DMS 273 (cell line): ENCODE measurements at regions not wholly inside any gene's neighbourhood (a gene's known extent, or its start where the extent isn't known, plus 50 kb on each side); places are given as distances from the start of the nearest gene placed in this dataset.
"Not testable (repeated sequence)": the region's sequence is repeated elsewhere in the genome, so short reads cannot be mapped to it uniquely, and the experiment has no call there.

Experiments used
- DNase-seq: peaks from one replicate; lab custom pipeline; 2025; ENCODE audit not compliant: unreplicated experiment; lab: John Stamatoyannopoulos, UW

GRCh38 chr7:96921771-96922170 is 83.6 kb upstream of the DLX6 start:
- DNase-seq, result no peak

- DNase-seq, result not testable (repeated sequence)
Measured at GRCh38 chr7:96923345-96923744, 82.0 kb upstream of the DLX6 start.

GRCh38 chr7:96927131-96927530 is 78.2 kb upstream of the DLX6 start:
- DNase-seq, result no peak

GRCh38 chr7:96928965-96929364 is 76.4 kb upstream of the DLX6 start:
- DNase-seq, result no peak

GRCh38 chr7:96931891-96932290 is 73.5 kb upstream of the DLX6 start:
- no peak for DNase-seq

DNA sequence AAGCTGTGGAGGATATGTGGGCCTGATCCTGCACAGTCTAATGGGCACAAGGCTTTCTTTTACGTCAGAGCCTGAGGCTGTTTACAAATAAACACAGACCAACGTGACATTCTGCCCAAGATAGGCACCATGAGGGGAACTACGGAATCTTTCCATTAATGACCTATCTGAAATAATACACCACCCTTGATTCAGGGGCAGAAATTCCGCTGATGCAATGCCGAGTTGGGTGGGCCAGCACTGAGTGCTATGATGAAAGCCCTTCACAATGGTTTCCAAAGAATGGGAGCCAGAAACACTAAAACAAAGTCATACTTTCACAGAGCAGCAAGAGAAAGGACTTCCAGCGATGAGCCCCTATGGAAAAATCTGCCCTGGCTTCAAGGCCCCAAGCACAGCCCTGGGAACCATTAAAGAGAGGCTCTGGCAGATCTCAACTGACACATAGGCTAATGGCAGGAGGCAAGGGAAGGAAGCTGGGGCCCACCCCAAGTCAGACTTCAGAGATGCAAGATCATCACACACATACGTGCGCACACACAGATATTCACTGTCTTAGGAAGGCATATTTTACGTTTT is 72.2 kb upstream of the DLX6 start:
- no peak for DNase-seq

DNA sequence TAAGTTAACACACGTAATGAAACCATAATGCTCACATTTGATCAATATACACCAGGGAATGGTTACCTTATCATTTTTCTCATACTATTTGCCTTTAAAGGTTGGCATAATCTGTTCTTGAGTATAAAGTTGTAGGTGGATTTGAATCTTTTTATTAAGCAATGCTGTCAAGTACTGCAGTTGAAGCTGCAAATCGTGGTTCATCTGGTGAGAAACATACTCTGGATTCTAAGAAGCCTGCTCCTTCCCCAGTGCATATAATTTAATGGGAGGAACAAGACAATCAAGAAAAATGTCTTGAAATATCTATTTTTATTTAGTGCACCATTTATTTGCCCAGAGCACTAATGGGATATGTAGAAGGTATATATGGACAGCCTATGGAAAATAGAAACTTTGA is 68.7 kb upstream of the DLX6 start:
- DNase-seq, result no peak

DNA sequence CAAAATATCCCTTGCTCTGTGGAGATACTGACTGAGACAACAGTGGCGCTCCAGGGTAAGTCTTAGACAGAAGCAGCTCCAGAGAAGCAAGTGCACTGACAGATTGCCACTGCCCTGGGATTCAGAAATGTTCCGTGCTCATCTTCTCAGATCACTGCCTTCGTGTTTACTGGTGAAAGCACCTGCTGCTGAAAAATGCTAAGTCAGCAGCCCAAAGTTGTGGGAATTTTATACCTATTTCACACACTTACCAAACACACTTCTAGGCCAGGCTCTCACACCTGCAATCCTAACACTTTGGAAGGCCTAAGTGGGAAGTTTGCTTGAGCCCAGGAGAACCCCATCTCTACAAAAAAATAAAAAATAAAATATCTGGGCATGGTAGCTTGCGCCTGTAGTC is 63.2 kb upstream of the DLX6 start:
- no peak for DNase-seq

DNA sequence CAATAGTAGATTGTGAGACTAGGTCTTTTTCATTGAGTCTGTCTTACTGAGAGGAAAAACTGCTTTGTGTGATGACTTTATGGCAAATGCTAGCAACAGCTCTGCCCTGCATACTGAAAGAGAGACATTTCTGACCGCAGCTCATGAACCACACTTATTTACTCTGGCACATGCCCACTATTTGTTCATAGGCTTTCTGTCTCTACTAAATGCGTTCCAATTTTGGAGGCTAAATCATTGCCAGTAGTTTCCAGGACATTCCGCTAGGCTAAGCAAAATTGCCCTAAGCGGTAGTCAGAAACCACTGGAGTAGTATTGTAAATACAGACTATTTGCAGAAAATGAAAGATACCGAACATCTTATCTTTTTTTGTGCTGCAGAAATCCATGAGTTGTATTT is 55.6 kb upstream of the DLX6 start:
- no peak for DNase-seq

DNA sequence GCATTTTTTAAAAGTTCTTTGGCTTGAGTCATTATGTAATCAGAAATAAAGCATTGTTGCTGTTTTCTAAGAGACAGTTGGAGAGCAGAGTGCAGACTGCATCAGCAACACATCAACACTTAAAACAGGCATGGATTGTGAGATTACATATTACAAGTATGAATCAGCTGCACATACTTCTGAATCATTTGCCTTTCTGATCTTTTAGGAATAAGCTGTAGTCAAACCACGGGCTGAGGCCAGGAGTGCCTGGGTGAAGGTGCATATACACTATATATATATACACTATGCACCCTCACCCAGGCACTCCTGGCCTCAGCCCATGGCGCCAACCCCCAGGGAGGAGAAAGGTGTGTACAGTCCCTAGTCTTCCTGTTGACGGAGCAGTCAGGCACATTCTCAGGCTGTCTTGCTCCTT is 52.4 kb upstream of the DLX6 start:
- no peak for DNase-seq

DNA sequence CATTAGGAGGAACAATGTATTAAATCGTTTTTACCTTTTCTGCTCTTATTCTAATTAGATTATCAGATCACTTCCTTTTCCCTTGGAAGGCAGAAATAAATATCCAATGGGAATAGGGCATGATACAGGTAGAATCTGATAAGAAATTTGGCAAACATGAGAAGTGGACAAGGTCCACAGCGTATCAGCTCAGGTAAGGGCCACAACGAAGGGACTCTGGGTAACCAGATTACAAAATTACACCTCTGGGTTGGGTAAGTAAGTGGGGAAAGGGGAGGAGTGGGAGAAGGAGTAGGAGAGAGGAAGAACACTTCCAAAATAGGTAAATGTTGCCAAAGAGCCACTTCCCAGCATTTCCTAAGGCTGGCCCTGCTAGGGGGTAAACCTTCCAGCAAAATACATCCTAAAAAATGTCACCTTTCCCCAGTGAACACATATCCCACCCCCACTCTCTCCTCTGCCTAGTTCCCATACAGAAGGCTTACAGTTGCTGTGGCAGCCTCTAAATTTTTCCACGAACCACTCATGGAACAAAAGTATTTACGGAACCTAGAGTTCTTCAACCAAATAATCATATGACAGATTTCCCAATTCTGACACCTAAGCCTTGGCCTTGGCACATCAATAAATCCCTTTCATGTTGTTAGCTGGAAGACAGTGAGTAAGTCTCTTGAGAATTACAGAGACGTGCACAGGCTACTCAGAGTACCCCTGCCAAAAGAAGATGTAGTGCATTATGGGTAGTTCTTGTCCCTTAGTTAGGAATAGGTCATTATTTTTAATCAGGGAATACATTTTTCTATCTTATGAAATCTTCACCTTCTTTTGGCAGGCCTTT is 51.5 kb upstream of the DLX6 start:
- no peak for DNase-seq
